ENCODE measurements at regions not wholly inside any gene's neighbourhood (a gene's known extent, or its start where the extent isn't known, plus 50 kb on each side); places are given as distances from the start of the nearest gene placed in this dataset.

DNA sequence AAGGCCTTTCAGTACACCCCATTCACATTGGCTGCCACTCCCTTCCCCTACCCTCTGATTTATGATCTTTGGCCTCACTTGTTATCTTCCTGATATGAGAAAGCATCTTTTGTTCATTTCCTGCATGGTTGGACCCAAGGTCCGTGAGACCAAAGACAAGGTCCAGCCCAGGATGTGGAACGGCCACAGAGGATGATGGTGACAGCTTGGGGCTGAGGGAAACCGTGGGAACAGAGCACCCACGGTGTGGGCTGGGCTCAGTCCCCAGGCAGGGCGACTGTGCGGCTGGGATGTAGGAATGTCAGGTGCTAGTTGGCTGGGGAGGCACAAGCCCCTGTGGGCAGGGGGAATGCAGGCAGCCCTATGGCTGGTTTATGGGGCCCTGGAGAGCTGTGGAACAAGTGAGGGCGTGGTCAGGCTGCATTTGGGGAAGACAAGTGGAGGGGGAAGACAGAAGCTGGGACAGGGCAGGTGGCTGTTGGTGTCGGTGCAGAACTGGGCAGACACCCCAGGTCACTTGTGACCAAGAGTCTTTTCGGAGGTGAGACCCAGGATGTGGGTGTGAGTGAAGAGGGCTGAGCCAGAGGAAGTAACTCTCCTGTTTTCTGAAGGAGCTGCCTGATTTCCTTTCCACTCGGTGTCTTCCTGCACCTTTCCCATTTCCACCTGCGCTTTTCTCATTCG, 51.7 kb upstream of the IGFBP3 start:
- DNase-seq = no peak

DNA sequence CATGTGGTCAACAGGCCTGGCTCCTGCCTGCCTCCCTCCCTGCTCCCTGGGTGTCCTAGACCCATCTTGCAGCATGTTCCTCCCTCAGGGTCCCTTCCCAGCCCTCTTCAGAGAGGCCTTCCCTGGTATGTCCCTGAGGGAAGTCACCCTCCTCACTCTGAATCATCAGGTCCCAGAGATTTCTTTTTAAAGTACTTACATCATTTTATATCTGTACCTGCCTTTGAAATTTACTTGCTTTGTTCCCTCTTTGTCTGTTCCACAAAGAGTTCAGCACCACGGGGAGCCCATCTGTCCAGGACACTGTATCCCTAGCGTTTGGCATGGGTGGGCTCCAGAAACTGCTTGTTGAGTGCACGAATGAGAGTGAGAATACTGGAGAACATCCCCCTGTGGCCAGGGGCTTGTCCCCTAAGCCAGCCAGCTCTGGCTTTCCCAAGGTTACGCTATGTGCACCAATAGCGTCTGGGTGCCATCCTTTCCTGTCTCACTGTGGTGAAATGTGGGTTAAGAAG, 50.6 kb upstream of the IGFBP3 start:
- DNase-seq = no peak

DNA sequence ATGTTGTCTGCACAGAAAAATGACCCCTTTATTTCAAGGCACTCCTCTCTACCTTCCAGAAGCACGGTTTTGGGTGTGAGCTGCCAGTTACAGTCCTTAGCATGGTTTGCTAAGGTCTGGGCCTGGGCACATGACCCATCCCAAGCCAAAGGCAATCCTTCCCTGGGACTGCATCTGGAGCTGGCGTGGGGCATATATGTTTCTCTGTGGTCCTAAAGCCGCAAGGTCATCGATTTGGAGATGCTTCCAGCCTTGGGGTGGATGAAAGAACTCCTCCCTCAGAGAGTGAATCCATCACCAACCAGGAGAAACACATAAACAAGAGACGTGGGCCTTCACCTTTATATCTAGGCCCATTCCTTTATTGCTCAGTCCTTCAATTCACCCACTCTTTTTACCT, 50.1 kb upstream of the IGFBP3 start:
- no peak for DNase-seq

All from NCI-H2171 treated with DMSO at 0.1 percent for 48 hours (cell line).